NB4 (cell line): ENCODE measurements at regions not wholly inside any gene's neighbourhood (a gene's known extent, or its start where the extent isn't known, plus 50 kb on each side); places are given as distances from the start of the nearest gene placed in this dataset.

Experiments used
- DNase-seq: peaks from one replicate; pipeline ENCODE4 v3.0.0; 2010; ENCODE audit warnings: low read depth
- H3K4me3 ChIP-seq: one replicate; pipeline ENCODE4 v1.5.1; 2011; ENCODE audit warnings: mild to moderate bottlenecking, low read depth, low read length, moderate library complexity
- MYC ChIP-seq: IDR thresholded peaks from 2 replicates; pipeline ENCODE4 v1.6.1; 2011; ENCODE audit warnings: low read depth, low read length
- POLR2A ChIP-seq: IDR thresholded peaks from 2 replicates; pipeline ENCODE4 v1.6.1; 2011; ENCODE audit warnings: mild to moderate bottlenecking; ENCODE audit not compliant: insufficient read length; ENCODE audit errors: extremely low read depth
- TF ChIP-seq, protein P1 (sequence below): IDR thresholded peaks from one replicate; pipeline ENCODE4 v1.5.1; 2012; ENCODE audit warnings: low read depth, low read length
- TF ChIP-seq, protein P2 (sequence below): IDR thresholded peaks from 2 replicates; pipeline ENCODE4 v1.6.1; 2011; ENCODE audit warnings: low read depth, low read length

DNA sequence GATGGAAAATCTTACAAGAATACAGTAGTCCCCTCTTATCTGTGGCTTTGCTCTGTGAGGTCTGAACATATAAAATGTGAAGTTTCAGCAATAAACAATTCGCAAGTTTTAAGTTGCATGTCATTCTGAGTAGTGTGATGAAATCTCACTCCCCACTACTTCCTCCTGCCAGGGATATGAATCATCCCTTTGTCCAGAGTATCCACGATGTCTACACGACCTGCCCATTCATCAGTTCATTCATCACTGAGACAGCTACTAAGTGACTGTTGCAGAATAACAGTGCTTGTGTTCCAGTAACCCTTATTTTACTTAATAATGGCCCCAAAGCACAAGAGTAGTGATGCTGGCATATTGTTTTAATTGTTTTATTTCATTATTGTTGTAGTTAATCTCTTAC, 489.2 kb upstream of the UBE2E2 start:
- peak; percentile 84 for DNase-seq
- TF ChIP-seq POLR2A (no peak), MYC (no peak)
- TF ChIP-seq, protein P1, sequence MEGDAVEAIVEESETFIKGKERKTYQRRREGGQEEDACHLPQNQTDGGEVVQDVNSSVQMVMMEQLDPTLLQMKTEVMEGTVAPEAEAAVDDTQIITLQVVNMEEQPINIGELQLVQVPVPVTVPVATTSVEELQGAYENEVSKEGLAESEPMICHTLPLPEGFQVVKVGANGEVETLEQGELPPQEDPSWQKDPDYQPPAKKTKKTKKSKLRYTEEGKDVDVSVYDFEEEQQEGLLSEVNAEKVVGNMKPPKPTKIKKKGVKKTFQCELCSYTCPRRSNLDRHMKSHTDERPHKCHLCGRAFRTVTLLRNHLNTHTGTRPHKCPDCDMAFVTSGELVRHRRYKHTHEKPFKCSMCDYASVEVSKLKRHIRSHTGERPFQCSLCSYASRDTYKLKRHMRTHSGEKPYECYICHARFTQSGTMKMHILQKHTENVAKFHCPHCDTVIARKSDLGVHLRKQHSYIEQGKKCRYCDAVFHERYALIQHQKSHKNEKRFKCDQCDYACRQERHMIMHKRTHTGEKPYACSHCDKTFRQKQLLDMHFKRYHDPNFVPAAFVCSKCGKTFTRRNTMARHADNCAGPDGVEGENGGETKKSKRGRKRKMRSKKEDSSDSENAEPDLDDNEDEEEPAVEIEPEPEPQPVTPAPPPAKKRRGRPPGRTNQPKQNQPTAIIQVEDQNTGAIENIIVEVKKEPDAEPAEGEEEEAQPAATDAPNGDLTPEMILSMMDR = no peak
- TF ChIP-seq, protein P2, sequence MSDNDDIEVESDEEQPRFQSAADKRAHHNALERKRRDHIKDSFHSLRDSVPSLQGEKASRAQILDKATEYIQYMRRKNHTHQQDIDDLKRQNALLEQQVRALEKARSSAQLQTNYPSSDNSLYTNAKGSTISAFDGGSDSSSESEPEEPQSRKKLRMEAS = 0 out of 2 replicates have a peak, but pooled peaks have one; percentile 11
- no peak overlapping the region for H3K4me3 ChIP-seq

DNA sequence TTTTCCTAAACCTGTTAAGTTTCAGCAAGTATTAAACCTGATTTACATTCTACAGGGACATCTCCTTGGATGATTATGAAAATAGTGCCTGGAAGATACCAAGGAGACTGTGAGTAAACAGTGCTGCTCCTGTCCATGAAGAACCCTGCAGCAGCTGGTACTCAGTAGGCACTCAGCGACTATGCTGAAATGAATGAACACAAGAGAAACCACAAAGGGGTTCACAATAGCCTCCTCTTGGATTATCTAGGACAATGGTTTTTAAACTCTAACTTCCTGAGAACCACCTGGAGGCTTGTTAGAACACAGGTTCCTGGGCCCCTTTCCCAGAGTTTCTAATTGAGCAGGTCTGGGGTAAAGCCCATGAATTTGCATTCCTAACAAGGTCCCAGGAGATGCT, 488.4 kb upstream of the UBE2E2 start:
- TF ChIP-seq MYC (no peak), POLR2A (no peak)
- TF ChIP-seq, protein P1 = no peak
- TF ChIP-seq, protein P2 = no peak
- no peak for DNase-seq
- no peak overlapping the region for H3K4me3 ChIP-seq

DNA sequence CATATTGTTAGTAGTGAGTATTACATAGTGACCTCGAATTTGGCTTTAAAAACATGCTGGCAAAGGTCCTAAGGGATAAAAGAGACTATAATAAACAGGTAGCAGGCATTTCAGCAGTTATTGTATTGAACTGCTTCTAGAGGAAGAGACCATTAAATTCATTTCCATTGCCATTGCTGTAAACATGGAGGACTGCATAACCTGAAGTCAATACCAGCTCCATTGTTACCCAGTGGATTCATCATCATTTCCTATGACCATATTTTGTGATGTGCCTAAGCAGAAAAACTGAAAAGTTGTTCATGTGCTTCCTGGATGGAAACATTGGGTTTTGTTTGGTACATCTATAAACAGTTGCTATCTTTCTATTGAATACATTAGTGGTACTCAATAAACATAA, 482.5 kb upstream of the UBE2E2 start:
- TF ChIP-seq MYC = no peak
- TF ChIP-seq, protein P2 = no peak
- TF ChIP-seq, protein P1 = no peak
- no peak for TF ChIP-seq POLR2A
- H3K4me3 ChIP-seq = no peak overlapping the region
- DNase-seq = no peak

DNA sequence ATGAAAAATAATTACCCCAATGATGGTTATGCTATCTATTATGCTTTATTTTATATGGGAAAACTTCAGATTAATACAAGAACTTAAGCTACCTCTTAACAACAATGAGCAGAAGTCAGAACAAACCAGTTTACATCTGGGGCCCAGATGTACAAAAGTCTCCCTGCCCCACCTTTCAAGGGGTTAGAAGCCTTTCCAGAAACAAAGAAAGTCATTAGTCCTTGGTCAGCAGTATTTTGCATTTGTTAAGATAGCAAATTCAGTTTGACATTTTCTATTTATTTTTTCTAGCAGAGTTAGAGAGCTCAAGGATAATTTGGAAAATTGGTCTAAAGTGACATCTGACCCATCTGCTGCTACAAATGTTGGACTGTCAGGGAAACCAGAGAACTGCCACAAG, 478.7 kb upstream of the UBE2E2 start:
- no peak overlapping the region for H3K4me3 ChIP-seq
- no peak for DNase-seq
- no peak for TF ChIP-seq MYC
- TF ChIP-seq, protein P1 = no peak
- TF ChIP-seq POLR2A = no peak
- TF ChIP-seq, protein P2 = no peak

DNA sequence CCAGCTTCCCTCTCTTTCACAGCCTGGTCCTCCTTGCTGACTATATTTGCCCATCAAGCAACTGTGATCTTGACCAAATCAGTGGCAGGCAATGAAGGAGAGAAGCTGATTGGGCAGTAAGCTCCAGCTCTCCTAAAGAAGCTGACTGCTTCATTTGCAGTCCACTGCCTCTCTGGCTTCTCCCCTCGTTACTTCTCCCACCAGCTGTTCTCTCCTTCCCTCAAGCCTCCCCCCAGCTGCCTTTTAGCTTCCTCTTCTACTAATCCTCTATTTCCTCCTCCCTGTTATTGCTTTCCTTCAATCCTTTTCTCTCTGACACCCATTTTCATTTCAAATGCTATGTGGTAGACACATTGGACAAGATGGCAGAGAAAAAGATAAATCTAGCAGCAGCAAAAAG, 474.7 kb upstream of the UBE2E2 start:
- no peak for TF ChIP-seq MYC
- no peak overlapping the region for H3K4me3 ChIP-seq

DNA sequence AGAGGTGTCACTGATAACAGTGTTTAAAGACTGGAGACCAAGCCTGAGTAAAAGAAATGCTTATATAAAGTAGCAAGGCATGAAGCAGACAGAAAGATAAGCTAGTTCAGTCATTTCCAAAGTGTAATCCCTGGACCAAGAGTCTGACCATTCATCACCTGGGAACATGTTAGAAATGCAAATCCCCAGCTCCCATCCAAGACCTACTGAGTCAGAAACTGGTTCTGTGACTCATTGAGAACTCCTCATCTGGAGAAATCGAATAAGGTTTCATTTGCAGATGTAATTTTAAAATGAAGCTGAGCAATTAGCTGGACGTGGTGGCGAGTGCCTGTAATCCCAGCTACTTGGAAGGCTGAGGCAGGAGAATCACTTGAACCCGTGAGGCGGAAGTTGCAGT, 473.9 kb upstream of the UBE2E2 start:
- TF ChIP-seq, protein P1 = no peak
- TF ChIP-seq POLR2A (no peak), MYC (no peak)
- TF ChIP-seq, protein P2 = no peak
- H3K4me3 ChIP-seq = no peak overlapping the region
- no peak for DNase-seq

More for the DNA sequence above, 474.7 kb upstream of the UBE2E2 start:
- DNase-seq = no peak
